Breast epithelium (tissue), 4 donors: ENCODE measurements at regions not wholly inside any gene's neighbourhood (a gene's known extent, or its start where the extent isn't known, plus 50 kb on each side); places are given as distances from the start of the nearest gene placed in this dataset.
"Not testable (repeated sequence)": the region's sequence is repeated elsewhere in the genome, so short reads cannot be mapped to it uniquely, and the experiment has no call there.

Experiments used
- DNase-seq, 2 donors: peaks; one replicate each; pipeline ENCODE4 v3.0.0-alpha.2; 2019; ENCODE audit warnings: low spot score in 2 of 2
- H3K27ac ChIP-seq, 2 donors: fragments of 200-600 bp; sonication (generic) in 1 of 2; one replicate each; pipeline ENCODE4 v1.5.1; 2016 to 2019; ENCODE audit warnings: mild to moderate bottlenecking in 1 of 2
- H3K27me3 ChIP-seq, 2 donors: fragments of 200-600 bp; sonication (generic) in 1 of 2; one replicate each; pipeline versions ENCODE4 v1.5.1 to v1.6.0; 2017 to 2019; ENCODE audit warnings: control low read depth in 1 of 2, mild to moderate bottlenecking in 1 of 2
- H3K36me3 ChIP-seq: fragments of 200-600 bp; one replicate; pipeline ENCODE4 v1.5.1; 2019
- H3K4me1 ChIP-seq, 2 donors: fragments of 200-600 bp; sonication (generic); one replicate each; pipeline ENCODE4 v1.5.1; 2016 to 2019; ENCODE audit warnings: control low read depth in 1 of 2
- H3K4me3 ChIP-seq, 3 donors: fragments of 200-600 bp; sonication (generic); 1 replicate in 2 of 3; 2 replicates in 1 of 3; pipeline ENCODE4 v1.5.1; 2016 to 2019; ENCODE audit warnings: mild to moderate bottlenecking in 3 of 3, moderate library complexity in 2 of 3
- H3K9me3 ChIP-seq, 2 donors: fragments of 200-600 bp; sonication (generic) in 1 of 2; one replicate each; pipeline ENCODE4 v1.5.1; 2016 to 2019; ENCODE audit warnings: control low read depth in 1 of 2
- CTCF ChIP-seq, 3 donors: fragments of 450-650 bp; IDR thresholded peaks; one replicate each; pipeline ENCODE4 v1.5.1; 2016 to 2017; ENCODE audit warnings: antibody characterized with exemption in 3 of 3, mild to moderate bottlenecking in 3 of 3, moderate library complexity in 3 of 3
- POLR2A ChIP-seq: fragments of 450-650 bp; IDR thresholded peaks from one replicate; pipeline ENCODE4 v1.6.1; 2016; ENCODE audit warnings: antibody characterized with exemption, mild to moderate bottlenecking, moderate library complexity
- POLR2AphosphoS5 ChIP-seq, 3 donors: sonication (generic); formaldehyde crosslinking; IDR thresholded peaks; one replicate each; pipeline ENCODE4 v1.6.1; 2017; ENCODE audit warnings: antibody characterized with exemption in 3 of 3
- intact Hi-C: fragments of 100-400 bp; cut with DNase I; formaldehyde crosslinking; loops from one replicate; pipeline ENCODE4 v1.15.1; 2023; ENCODE audit warnings: low total_unique reads

GRCh38 chr2:150124739-150125138 lies 362.7 kb downstream of the RND3 start:
- DNase-seq = no peak
- Histone ChIP-seq H3K27me3 (no peaks in the 10 kb centered on the region), H3K27ac (no peak overlapping the region), H3K4me1 (no peaks in the 10 kb centered on the region), H3K4me3 (no peak overlapping the region), H3K36me3 (no peaks in the 10 kb centered on the region), H3K9me3 (no peaks in the 10 kb centered on the region)
- intact Hi-C loops = loop anchor here (5.0 kb wide), 1 partner anchor 1107 kb away; no protein-coding TSS in a partner anchor
- TF ChIP-seq CTCF (IDR thresholded peaks at IDR 0.05) = no peak
- no peak for TF ChIP-seq POLR2A
- TF ChIP-seq POLR2AphosphoS5 (IDR thresholded peaks at IDR 0.05) = no peak

- Histone ChIP-seq H3K27ac (no peak overlapping the region), H3K36me3 (no peaks in the 10 kb centered on the region), H3K4me1 (no peaks in the 10 kb centered on the region), H3K9me3 (no peaks in the 10 kb centered on the region), H3K27me3 (no peaks in the 10 kb centered on the region), H3K4me3 (no peak overlapping the region)
- no peak for TF ChIP-seq POLR2AphosphoS5 (IDR thresholded peaks at IDR 0.05)
- TF ChIP-seq CTCF (IDR thresholded peaks at IDR 0.05) = no peak
- no peak for TF ChIP-seq POLR2A
- intact Hi-C loops = loop anchor here (5.0 kb wide), 1 partner anchor 1106 kb away; no protein-coding TSS in a partner anchor
- no peak for DNase-seq
These were observed 364.4 kb downstream of the RND3 start for GRCh38 chr2:150122871-150123613.

- Histone ChIP-seq H3K36me3 (no peaks in the 10 kb centered on the region), H3K4me3 (no peak overlapping the region), H3K27me3 (no peaks in the 10 kb centered on the region), H3K27ac (no peak overlapping the region), H3K4me1 (no peaks in the 10 kb centered on the region), H3K9me3 (no peaks in the 10 kb centered on the region)
- intact Hi-C loops = loop anchor here (5.0 kb wide), 1 partner anchor 1105 kb away; no protein-coding TSS in a partner anchor
- TF ChIP-seq POLR2A (no peak), CTCF (IDR thresholded peaks at IDR 0.05) (no peak), POLR2AphosphoS5 (IDR thresholded peaks at IDR 0.05) (no peak)
- no peak for DNase-seq
These were observed 365.3 kb downstream of the RND3 start for GRCh38 chr2:150122156-150122555.

- Histone ChIP-seq H3K27me3 (no peaks in the 10 kb centered on the region), H3K4me3 (peak overlapping the region in 1 of 3 donors; percentile 39), H3K36me3 (no peaks in the 10 kb centered on the region), H3K9me3 (no peaks in the 10 kb centered on the region), H3K4me1 (no peaks in the 10 kb centered on the region), H3K27ac (no peak overlapping the region)
- TF ChIP-seq POLR2AphosphoS5 (IDR thresholded peaks at IDR 0.05) (no peak), CTCF (IDR thresholded peaks at IDR 0.05) (no peak), POLR2A (no peak)
- intact Hi-C loops = loop anchor here (5.0 kb wide), 1 partner anchor 1103 kb away; no protein-coding TSS in a partner anchor
- no peak for DNase-seq
These were observed 367.0 kb downstream of the RND3 start for GRCh38 chr2:150120326-150120955.

- no peak for DNase-seq
- H3K27me3 ChIP-seq = no peaks in the 10 kb centered on the region
- intact Hi-C loops = loop anchor here (5.0 kb wide), 1 partner anchor 1103 kb away; no protein-coding TSS in a partner anchor
- H3K4me3 ChIP-seq = no peak overlapping the region
- no peaks in the 10 kb centered on the region for H3K4me1 ChIP-seq
- TF ChIP-seq POLR2A (no peak), POLR2AphosphoS5 (IDR thresholded peaks at IDR 0.05) (no peak), CTCF (IDR thresholded peaks at IDR 0.05) (no peak)
- H3K27ac ChIP-seq = no peak overlapping the region
- no peaks in the 10 kb centered on the region for H3K9me3 ChIP-seq
- no peaks in the 10 kb centered on the region for H3K36me3 ChIP-seq
These were observed 367.6 kb downstream of the RND3 start for GRCh38 chr2:150119819-150120218.

- H3K9me3 ChIP-seq, intact Hi-C loops, H3K4me3 ChIP-seq, H3K36me3 ChIP-seq, H3K4me1 ChIP-seq, DNase-seq, H3K27ac ChIP-seq, H3K27me3 ChIP-seq: not testable (repeated sequence)
These were observed 373.4 kb downstream of the RND3 start for GRCh38 chr2:150114089-150114488.
